GM12878 (cell line): ENCODE measurements at regions not wholly inside any gene's neighbourhood (a gene's known extent, or its start where the extent isn't known, plus 50 kb on each side); places are given as distances from the start of the nearest gene placed in this dataset.

ENCODE experiments used
- ATAC-seq: fragments of 200-7000 bp; cut with Tn5 transposase; 3 replicates; pipeline ENCODE4 v1.9.1; 2020; ENCODE audit warnings: mild to moderate bottlenecking, moderate library complexity
- BruUV-seq: library from RNA; stranded (reverse); fragments of 400-500 nt; replicated peaks from 2 replicates; lab custom pipeline; 2021; lab: Mats Ljungman, UMichigan
- CTCF ChIA-PET: fragments of 300-600 bp; sonication (Branson Sonifier 250); formaldehyde crosslinking; extraction: SDS; loops from one replicate; lab custom pipeline; 2021; ENCODE audit warnings: inconsistent platforms; lab: Yijun Ruan, JAX
- POLR2A ChIA-PET: fragments of 350-600 bp; formaldehyde crosslinking; extraction: SDS; loops from one replicate; lab custom pipeline; 2021; ENCODE audit warnings: inconsistent platforms; lab: Charles Lee
- RAD21 ChIA-PET: fragments of 300-600 bp; sonication (Branson Sonifier 250); formaldehyde crosslinking; loops from one replicate; lab custom pipeline; 2023; ENCODE audit warnings: antibody characterized with exemption; ENCODE audit not compliant: unreplicated experiment; lab: Charles Lee
- SMC1A ChIA-PET: fragments of 300-600 bp; sonication (Branson Sonifier 250); formaldehyde crosslinking; loops from one replicate; lab custom pipeline; 2023; ENCODE audit not compliant: unreplicated experiment, uncharacterized antibody; lab: Charles Lee
- DNase-seq: peaks from one replicate; pipeline ENCODE4 v3.0.0-alpha.2; 2011; ENCODE audit warnings: low read depth, low spot score
- FAIRE-seq: peaks from 3 replicates; lab custom pipeline; 2011; peaks lifted over from hg19 to GRCh38; lab: Jason Lieb, UNC
- H2AFZ ChIP-seq: 2 replicates; pipeline ENCODE4 v1.6.0; 2011; ENCODE audit warnings: low read depth, low read length, control low read depth; ENCODE audit not compliant: control insufficient read depth
- H3K27ac ChIP-seq: 2 replicates; pipeline ENCODE4 v1.5.1; 2011; ENCODE audit warnings: control low read depth; ENCODE audit not compliant: control insufficient read depth, insufficient read depth
- H3K27me3 ChIP-seq, 2 experiments: replicated peaks in 1 of 2; 2 replicates each; pipeline versions ENCODE4 v1.6.0 to v1.6.1; 2011; ENCODE audit warnings: low read length in 1 of 2; ENCODE audit not compliant: control insufficient read depth in 2 of 2, insufficient read depth in 2 of 2
- H3K36me3 ChIP-seq, 2 experiments: 2 replicates each; pipeline ENCODE4 v1.5.1; 2011; ENCODE audit warnings: low read length in 1 of 2; ENCODE audit not compliant: control insufficient read depth in 2 of 2, insufficient read depth in 2 of 2
- H3K4me1 ChIP-seq: 2 replicates; pipeline ENCODE4 v1.6.1; 2011; ENCODE audit warnings: mild to moderate bottlenecking, low read length, moderate library complexity, mixed read lengths; ENCODE audit not compliant: control insufficient read depth, insufficient read depth
- H3K4me2 ChIP-seq: 2 replicates; pipeline ENCODE4 v1.6.0; 2011; ENCODE audit warnings: control low read depth; ENCODE audit not compliant: control insufficient read depth, insufficient read depth
- H3K4me3 ChIP-seq: fragments of 200-600 bp; sonication (generic); 2 replicates; pipeline ENCODE4 v1.5.1; 2016
- H3K79me2 ChIP-seq: 2 replicates; pipeline ENCODE4 v1.6.0; 2011; ENCODE audit warnings: low read length; ENCODE audit not compliant: control insufficient read depth, insufficient read depth
- H3K9ac ChIP-seq: 2 replicates; pipeline ENCODE4 v1.8.0; 2011; ENCODE audit warnings: low read length, control low read depth, mixed read lengths; ENCODE audit not compliant: control insufficient read depth, insufficient read depth
- H3K9me3 ChIP-seq: replicated peaks from 3 replicates; pipeline ENCODE4 v1.5.1; 2011; ENCODE audit warnings: mild to moderate bottlenecking, low read length; ENCODE audit not compliant: control insufficient read depth, insufficient read depth
- H4K20me1 ChIP-seq: 2 replicates; pipeline ENCODE4 v1.6.0; 2011; ENCODE audit not compliant: control insufficient read depth, insufficient read depth
- STAT3 ChIP-seq: IDR thresholded peaks from 2 replicates; pipeline ENCODE4 v1.6.1; 2011; ENCODE audit warnings: low read depth, low read length, improper control_type of control experiment
- WGBS: methylation state at CpG from one replicate; pipeline ENCODE4 v1.1.6; 2016; ENCODE audit warnings: low lambda C conversion rate; ENCODE audit not compliant: insufficient replicate concordance, insufficient coverage; ENCODE audit errors: missing lambda C conversion rate; 5-methylcytosine and 5-hydroxymethylcytosine counted together
- in situ Hi-C: fragments of 300-500 bp; cut with MboI; formaldehyde crosslinking; loops from 9 replicates; pipeline ENCODE4 v1.14.3; 2018; ENCODE audit warnings: mixed read lengths
- intact Hi-C: fragments of 100-400 bp; cut with micrococcal nuclease; formaldehyde crosslinking; loops from one replicate; pipeline ENCODE4 v1.14.2; 2022; ENCODE audit not compliant: unreplicated experiment
- TF ChIP-seq, protein P1 (sequence below): fragments of 450-650 bp; IDR thresholded peaks from 2 replicates; pipeline ENCODE4 v1.6.1; 2016; ENCODE audit warnings: mild to moderate bottlenecking, moderate library complexity, borderline replicate concordance

DNA sequence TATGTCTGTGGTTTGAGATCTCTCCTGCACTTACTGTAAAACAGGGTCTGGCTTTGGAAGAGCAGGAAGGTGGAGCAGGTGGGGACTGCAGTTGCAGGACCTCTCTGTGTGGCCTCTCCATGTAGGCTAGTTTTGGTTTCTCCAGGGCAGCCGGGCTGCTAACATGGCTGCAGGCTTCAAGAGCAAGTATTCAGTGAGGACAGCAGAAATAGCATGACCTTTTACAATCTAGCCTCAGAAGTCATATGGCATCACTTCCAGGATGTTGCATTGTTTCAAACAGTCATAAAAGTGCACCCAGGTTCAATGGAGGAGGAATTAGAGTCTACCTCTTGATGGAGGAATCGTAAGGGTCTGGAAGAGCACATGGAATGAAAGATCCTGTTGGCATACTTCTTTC, 728.7 kb downstream of the NTRK3 start:
- POLR2A ChIA-PET = no interaction called here
- in situ Hi-C loops = no loop called here
- intact Hi-C loops = no loop called here
- H3K27ac ChIP-seq = no peak overlapping the region
- H3K4me1 ChIP-seq = no peaks in the 10 kb centered on the region
- H2AFZ ChIP-seq = no peak overlapping the region
- H3K79me2 ChIP-seq = no peaks in the 10 kb centered on the region
- FAIRE-seq = no peak
- CTCF ChIA-PET = no interaction called here
- no peaks in the 10 kb centered on the region for H3K36me3 ChIP-seq
- no peak for DNase-seq
- no TSS peak for BruUV-seq
- SMC1A ChIA-PET = no interaction called here
- H3K9me3 ChIP-seq = no peaks in the 10 kb centered on the region
- no peaks in the 10 kb centered on the region for H3K27me3 ChIP-seq
- H4K20me1 ChIP-seq = no peaks in the 10 kb centered on the region
- ATAC-seq = no peak
- no peak overlapping the region for H3K4me3 ChIP-seq
- RAD21 ChIA-PET = no interaction called here
- H3K4me2 ChIP-seq = no peak overlapping the region
- 0% methylated on average over 2 of the region's 2 CpGs for WGBS
- H3K9ac ChIP-seq = no peak overlapping the region
- TF ChIP-seq, protein P1, sequence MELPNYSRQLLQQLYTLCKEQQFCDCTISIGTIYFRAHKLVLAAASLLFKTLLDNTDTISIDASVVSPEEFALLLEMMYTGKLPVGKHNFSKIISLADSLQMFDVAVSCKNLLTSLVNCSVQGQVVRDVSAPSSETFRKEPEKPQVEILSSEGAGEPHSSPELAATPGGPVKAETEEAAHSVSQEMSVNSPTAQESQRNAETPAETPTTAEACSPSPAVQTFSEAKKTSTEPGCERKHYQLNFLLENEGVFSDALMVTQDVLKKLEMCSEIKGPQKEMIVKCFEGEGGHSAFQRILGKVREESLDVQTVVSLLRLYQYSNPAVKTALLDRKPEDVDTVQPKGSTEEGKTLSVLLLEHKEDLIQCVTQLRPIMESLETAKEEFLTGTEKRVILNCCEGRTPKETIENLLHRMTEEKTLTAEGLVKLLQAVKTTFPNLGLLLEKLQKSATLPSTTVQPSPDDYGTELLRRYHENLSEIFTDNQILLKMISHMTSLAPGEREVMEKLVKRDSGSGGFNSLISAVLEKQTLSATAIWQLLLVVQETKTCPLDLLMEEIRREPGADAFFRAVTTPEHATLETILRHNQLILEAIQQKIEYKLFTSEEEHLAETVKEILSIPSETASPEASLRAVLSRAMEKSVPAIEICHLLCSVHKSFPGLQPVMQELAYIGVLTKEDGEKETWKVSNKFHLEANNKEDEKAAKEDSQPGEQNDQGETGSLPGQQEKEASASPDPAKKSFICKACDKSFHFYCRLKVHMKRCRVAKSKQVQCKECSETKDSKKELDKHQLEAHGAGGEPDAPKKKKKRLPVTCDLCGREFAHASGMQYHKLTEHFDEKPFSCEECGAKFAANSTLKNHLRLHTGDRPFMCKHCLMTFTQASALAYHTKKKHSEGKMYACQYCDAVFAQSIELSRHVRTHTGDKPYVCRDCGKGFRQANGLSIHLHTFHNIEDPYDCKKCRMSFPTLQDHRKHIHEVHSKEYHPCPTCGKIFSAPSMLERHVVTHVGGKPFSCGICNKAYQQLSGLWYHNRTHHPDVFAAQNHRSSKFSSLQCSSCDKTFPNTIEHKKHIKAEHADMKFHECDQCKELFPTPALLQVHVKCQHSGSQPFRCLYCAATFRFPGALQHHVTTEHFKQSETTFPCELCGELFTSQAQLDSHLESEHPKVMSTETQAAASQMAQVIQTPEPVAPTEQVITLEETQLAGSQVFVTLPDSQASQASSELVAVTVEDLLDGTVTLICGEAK = no peak

DNA sequence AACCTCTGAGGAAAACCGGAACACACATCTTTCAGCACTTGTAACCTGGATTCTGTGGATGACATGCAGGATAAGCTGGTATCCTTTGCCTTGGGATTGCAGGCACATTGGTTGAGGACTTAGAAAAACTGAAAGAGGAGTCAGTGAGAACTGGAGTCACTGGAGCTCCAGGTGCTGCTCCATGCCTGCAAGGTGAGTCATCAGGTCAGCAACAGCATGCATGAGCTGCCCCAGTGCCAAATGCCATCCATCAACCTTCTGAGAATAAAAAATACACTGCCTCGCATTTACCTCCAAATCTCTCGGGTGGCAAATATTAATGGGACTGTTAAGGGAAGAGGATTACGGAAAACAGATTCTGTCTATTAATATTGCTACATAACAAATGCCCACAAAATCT, 729.1 kb downstream of the NTRK3 start:
- intact Hi-C loops (no loop called here), in situ Hi-C loops (no loop called here)
- CTCF ChIA-PET = no interaction called here
- DNase-seq = no peak
- no peak for TF ChIP-seq STAT3
- WGBS = 53% methylated on average over 4 of the region's 4 CpGs
- Histone ChIP-seq H3K4me3 (no peak overlapping the region), H3K9me3 (no peaks in the 10 kb centered on the region), H2AFZ (no peak overlapping the region), H3K27me3 (no peaks in the 10 kb centered on the region), H3K36me3 (no peaks in the 10 kb centered on the region), H3K4me2 (no peak overlapping the region), H4K20me1 (no peaks in the 10 kb centered on the region), H3K27ac (no peak overlapping the region), H3K79me2 (no peaks in the 10 kb centered on the region), H3K4me1 (no peaks in the 10 kb centered on the region), H3K9ac (no peak overlapping the region)
- SMC1A ChIA-PET = no interaction called here
- RAD21 ChIA-PET = no interaction called here
- no peak for FAIRE-seq
- POLR2A ChIA-PET = no interaction called here
- BruUV-seq = no TSS peak
- no peak for ATAC-seq
